Keratinocyte (primary cell): ENCODE measurements at regions not wholly inside any gene's neighbourhood (a gene's known extent, or its start where the extent isn't known, plus 50 kb on each side); places are given as distances from the start of the nearest gene placed in this dataset.

Experiments used
- DNase-seq: peaks from one replicate; pipeline ENCODE4 v3.0.0-alpha.2; 2011; ENCODE audit warnings: low read depth, missing footprints, low spot score
- FAIRE-seq: peaks from 2 replicates; lab custom pipeline; 2011; peaks lifted over from hg19 to GRCh38; lab: Jason Lieb, UNC
- H2AFZ ChIP-seq: 2 replicates; pipeline ENCODE4 v1.6.0; 2012; ENCODE audit warnings: low read length, control low read depth, inconsistent platforms; ENCODE audit not compliant: control insufficient read depth
- H3K27ac ChIP-seq: 2 replicates; pipeline ENCODE4 v1.5.1; 2011; ENCODE audit warnings: low read length; ENCODE audit not compliant: control insufficient read depth, insufficient read depth
- H3K27me3 ChIP-seq: 3 replicates; pipeline ENCODE4 v1.6.0; 2011; ENCODE audit warnings: low read length; ENCODE audit not compliant: control insufficient read depth, insufficient read depth; ENCODE audit errors: extremely low read depth
- H3K36me3 ChIP-seq, 2 experiments: 2 replicates in 1 of 2; 3 replicates in 1 of 2; pipeline ENCODE4 v1.5.1; 2011; ENCODE audit warnings: low read length in 2 of 2, mild to moderate bottlenecking in 1 of 2; ENCODE audit not compliant: control insufficient read depth in 2 of 2, insufficient read depth in 2 of 2; ENCODE audit errors: extremely low read depth in 1 of 2
- H3K4me1 ChIP-seq: 3 replicates; pipeline ENCODE4 v1.5.1; 2011; ENCODE audit warnings: low read length; ENCODE audit not compliant: control insufficient read depth, insufficient read depth; ENCODE audit errors: extremely low read depth
- H3K4me2 ChIP-seq: 3 replicates; pipeline ENCODE4 v1.6.0; 2011; ENCODE audit warnings: low read depth, low read length; ENCODE audit not compliant: control insufficient read depth, insufficient read depth; ENCODE audit errors: extremely low read depth
- H3K4me3 ChIP-seq, 3 experiments: fragments of 200-600 bp in 1 of 3; sonication (generic) in 1 of 3; 2 replicates in 2 of 3; 3 replicates in 1 of 3; pipeline ENCODE4 v1.5.1; 2011 to 2016; ENCODE audit warnings: low read length in 3 of 3, mild to moderate bottlenecking in 3 of 3, control low read depth in 2 of 3, inconsistent platforms in 1 of 3, low read depth in 1 of 3, mixed read lengths in 1 of 3, mixed run types in 1 of 3, moderate library complexity in 1 of 3; ENCODE audit not compliant: control insufficient read depth in 2 of 3, insufficient read depth in 2 of 3; ENCODE audit errors: extremely low read depth in 1 of 3
- H3K79me2 ChIP-seq: 2 replicates; pipeline ENCODE4 v1.6.0; 2012; ENCODE audit warnings: low read length; ENCODE audit not compliant: control insufficient read depth, insufficient read depth
- H3K9ac ChIP-seq: 3 replicates; pipeline ENCODE4 v1.6.0; 2011; ENCODE audit warnings: low read length; ENCODE audit not compliant: control insufficient read depth, insufficient read depth; ENCODE audit errors: extremely low read depth
- H3K9me1 ChIP-seq: 3 replicates; pipeline ENCODE4 v1.6.0; 2011; ENCODE audit warnings: low read length; ENCODE audit not compliant: control insufficient read depth, insufficient read depth; ENCODE audit errors: extremely low read depth
- H3K9me3 ChIP-seq: 2 replicates; pipeline ENCODE4 v1.5.1; 2012; ENCODE audit warnings: low read depth, low read length; ENCODE audit not compliant: control insufficient read depth
- H4K20me1 ChIP-seq: 3 replicates; pipeline ENCODE4 v1.6.0; 2011; ENCODE audit warnings: low read length; ENCODE audit not compliant: control insufficient read depth, insufficient read depth; ENCODE audit errors: extremely low read depth
- CTCF ChIP-seq, 3 experiments: IDR thresholded peaks in 1 of 3; conservative IDR thresholded peaks in 1 of 3; optimal IDR thresholded peaks in 1 of 3; 2 replicates in 2 of 3; 3 replicates in 1 of 3; pipeline versions ENCODE3 to v1.5.1; 2011; ENCODE audit warnings: low read length in 3 of 3, mild to moderate bottlenecking in 3 of 3, moderate library complexity in 2 of 3, control low read depth in 1 of 3, inconsistent platforms in 1 of 3; ENCODE audit not compliant: insufficient read depth in 2 of 3; ENCODE audit errors: extremely low read depth in 1 of 3
- EZH2 ChIP-seq: IDR thresholded peaks from one replicate; pipeline ENCODE4 v1.6.1; 2012; ENCODE audit warnings: inconsistent platforms, mild to moderate bottlenecking, low read length, moderate library complexity
- dilution Hi-C: fragments of 300-500 bp; cut with MboI; formaldehyde crosslinking; loops from one replicate; pipeline ENCODE4 v1.7.0; 2020; ENCODE audit warnings: low sequenced_read_pairs; ENCODE audit not compliant: extremely low pct_ligation_motif_present

DNA sequence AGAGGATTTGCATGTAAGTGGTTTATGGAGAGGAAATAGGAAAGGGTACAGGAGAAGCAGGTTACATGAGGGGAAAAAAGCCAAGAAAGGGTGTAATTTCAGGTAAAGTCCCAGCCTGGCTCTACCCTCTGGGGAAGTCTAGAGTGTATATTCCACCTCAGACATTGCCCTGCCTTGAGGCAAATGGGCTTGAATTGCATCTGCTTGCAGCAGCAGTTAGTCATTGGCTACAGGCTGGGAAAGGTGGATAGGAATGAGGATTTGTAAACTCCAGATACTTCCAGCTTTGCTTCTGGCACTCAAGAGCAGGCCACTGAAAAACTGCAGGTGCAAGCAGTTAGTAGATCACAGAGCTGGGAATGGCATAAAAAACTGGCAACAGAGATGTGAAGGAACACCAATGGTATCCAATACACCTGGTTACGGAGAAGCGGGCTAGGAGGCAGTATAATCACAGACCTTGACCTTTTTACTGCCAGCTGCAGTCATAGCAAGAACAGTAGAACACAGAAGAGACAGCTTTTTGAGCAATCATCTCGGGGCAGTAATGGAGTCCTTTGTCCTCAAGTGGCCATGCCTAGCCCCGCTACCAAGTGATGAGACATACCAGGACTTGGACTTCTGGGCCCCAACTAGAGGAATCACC is 226.9 kb upstream of the NRIP1 start:
- dilution Hi-C loops = no loop called here
- no peaks in the 10 kb centered on the region for H3K79me2 ChIP-seq
- no peak for DNase-seq
- H4K20me1 ChIP-seq = no peaks in the 10 kb centered on the region
- TF ChIP-seq CTCF (optimal IDR thresholded peaks at IDR 0.05 in 1 of 3, IDR thresholded peaks at IDR 0.05 in 1 of 3, conservative IDR thresholded peaks at IDR 0.05 in 1 of 3; ENCODE audit: extremely low read depth in 1 of 3, insufficient read depth in 2 of 3, low read length in 3 of 3) = peak in 1 of 3 experiments; percentile 14
- no peak for TF ChIP-seq EZH2
- FAIRE-seq = peak; percentile 73
- H2AFZ ChIP-seq = peak overlapping the region; percentile 36
- H3K4me3 ChIP-seq = no peak overlapping the region
- H3K36me3 ChIP-seq = no peaks in the 10 kb centered on the region
- no peak overlapping the region for H3K9ac ChIP-seq
- H3K9me3 ChIP-seq = no peaks in the 10 kb centered on the region
- peak overlapping the region; percentile 61 for H3K27ac ChIP-seq
- peak overlapping the region; percentile 65 for H3K4me2 ChIP-seq
- peaks cover 27% of the 10 kb centered on the region for H3K4me1 ChIP-seq
- H3K27me3 ChIP-seq = no peaks in the 10 kb centered on the region
- H3K9me1 ChIP-seq = no peaks in the 10 kb centered on the region

DNA sequence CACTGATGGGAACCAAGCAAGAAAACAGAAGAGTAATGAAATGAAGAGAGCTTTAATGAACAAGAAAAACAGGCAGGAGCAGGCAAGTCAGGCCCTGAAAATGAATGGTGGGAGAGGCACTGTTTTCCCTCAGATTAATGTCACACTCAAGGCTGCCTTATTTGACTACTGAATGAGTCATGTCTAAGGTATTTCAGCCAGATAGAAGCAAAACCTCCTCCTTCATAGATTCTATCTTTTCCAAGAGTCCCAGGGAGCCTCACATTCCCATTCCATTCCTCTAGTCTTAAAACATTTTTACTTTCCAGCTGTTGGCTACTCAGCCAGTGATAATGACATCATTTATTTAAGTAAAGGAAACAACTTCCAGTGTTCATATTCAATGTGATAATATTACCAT is 228.4 kb upstream of the NRIP1 start:
- dilution Hi-C loops = no loop called here
- H3K36me3 ChIP-seq = no peaks in the 10 kb centered on the region
- no peak overlapping the region for H3K9ac ChIP-seq
- no peaks in the 10 kb centered on the region for H3K9me1 ChIP-seq
- H3K79me2 ChIP-seq = no peaks in the 10 kb centered on the region
- TF ChIP-seq EZH2 (no peak), CTCF (optimal IDR thresholded peaks at IDR 0.05 in 1 of 3, IDR thresholded peaks at IDR 0.05 in 1 of 3, conservative IDR thresholded peaks at IDR 0.05 in 1 of 3; ENCODE audit: extremely low read depth in 1 of 3, insufficient read depth in 2 of 3, low read length in 3 of 3) (no peak)
- peaks cover 27% of the 10 kb centered on the region for H3K4me1 ChIP-seq
- H3K4me2 ChIP-seq = peak overlapping the region; percentile 58
- H3K27me3 ChIP-seq = no peaks in the 10 kb centered on the region
- no peak overlapping the region for H2AFZ ChIP-seq
- peak overlapping the region in 2 of 3 experiments; percentile 4 to 21 for H3K4me3 ChIP-seq
- DNase-seq = peak; percentile 73
- peak; percentile 83 for FAIRE-seq
- no peaks in the 10 kb centered on the region for H3K9me3 ChIP-seq
- H3K27ac ChIP-seq = peak overlapping the region; percentile 56
- H4K20me1 ChIP-seq = no peaks in the 10 kb centered on the region
